ENCODE measurements at regions not wholly inside any gene's neighbourhood (a gene's known extent, or its start where the extent isn't known, plus 50 kb on each side); places are given as distances from the start of the nearest gene placed in this dataset.

- DNase-seq (ENCODE audit: low read depth, low spot score) = no peak
- in situ Hi-C loops (cut with HindIII; ENCODE audit: low pct_unique_long_range_greater_than_20kb, low sequenced_read_pairs) = no loop called here
These were observed 481.1 kb upstream of the NEGR1 start for GRCh38 chr1:72763481-72763880.

DNA sequence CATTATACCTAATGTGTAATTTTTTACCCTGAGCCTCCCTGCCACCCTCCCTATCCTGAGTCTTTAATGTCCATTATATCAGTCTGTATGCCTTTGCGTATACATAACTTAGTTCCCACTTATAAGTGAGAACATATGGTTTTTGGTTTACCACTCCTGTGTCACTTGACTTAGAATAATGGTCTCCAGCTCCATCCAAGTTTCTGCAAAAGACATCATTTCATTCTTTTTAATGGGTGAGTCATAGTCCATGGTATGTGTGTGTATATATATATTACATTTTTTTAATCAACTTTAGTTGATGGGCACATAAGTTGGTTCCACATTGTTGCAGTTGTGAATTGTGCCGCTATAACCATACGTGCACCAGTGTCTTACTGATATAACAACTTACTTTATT is 477.1 kb upstream of the NEGR1 start:
- in situ Hi-C loops (cut with HindIII; ENCODE audit: low pct_unique_long_range_greater_than_20kb, low sequenced_read_pairs) = no loop called here
- no peak for DNase-seq (ENCODE audit: low read depth, low spot score)

DNA sequence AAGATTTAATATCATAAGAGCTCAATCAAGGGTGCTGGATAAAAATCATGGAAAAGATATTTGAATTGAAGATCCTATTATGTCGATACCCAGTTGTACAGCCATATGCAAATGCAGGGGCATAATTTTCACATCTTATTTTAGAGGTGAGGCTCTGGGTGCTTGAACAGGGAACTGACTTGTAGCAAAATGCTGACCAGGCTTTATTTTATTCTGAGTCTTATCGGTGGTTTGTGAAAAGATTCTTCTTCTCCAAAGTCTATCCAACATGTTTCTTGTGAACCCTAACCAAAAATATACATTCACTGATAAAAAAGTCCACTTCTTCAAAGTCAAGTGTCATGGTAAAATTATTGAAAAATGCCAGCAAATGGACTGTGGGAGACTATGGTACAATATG is 475.5 kb upstream of the NEGR1 start:
- in situ Hi-C loops (cut with HindIII; ENCODE audit: low pct_unique_long_range_greater_than_20kb, low sequenced_read_pairs) = no loop called here
- no peak for DNase-seq (ENCODE audit: low read depth, low spot score)

DNA sequence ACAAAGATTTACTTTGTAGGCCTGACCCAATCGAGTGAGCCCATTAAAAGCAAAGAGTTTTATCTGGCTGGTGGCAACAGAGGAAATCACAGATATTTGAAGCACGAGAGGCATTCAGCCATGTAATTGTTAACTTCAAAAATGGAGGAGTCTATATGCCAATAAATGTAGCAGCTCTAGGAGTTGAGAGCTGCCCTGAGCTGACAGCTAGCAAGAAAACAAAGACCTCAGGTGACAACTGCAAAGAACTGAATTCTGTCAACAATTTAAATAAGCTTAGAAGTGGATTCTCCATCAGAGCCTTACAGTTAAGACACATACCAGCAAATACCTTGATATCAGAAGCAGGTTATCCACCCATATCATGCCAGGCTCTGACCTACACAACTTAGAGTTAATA is 463.1 kb upstream of the NEGR1 start:
- no peak for DNase-seq (ENCODE audit: low read depth, low spot score)
- in situ Hi-C loops (cut with HindIII; ENCODE audit: low pct_unique_long_range_greater_than_20kb, low sequenced_read_pairs) = no loop called here

DNA sequence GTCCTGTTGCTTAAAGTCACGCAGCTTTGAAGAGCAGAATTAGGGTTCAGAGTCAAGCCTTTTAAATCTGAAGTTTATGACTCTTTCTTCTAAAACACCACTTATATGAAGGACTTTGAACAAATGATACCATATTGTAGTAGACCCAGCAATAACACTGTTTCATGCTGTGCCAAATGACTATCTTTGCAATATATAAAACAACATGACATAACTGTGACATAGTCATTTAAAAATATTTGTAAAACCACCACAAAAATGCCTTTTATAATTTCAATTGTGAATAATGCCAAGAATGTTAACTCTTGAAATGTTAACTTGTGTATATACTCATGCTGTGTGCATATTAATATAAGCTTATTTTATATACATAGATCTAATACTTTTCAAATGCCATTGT is 452.1 kb upstream of the NEGR1 start:
- no peak for DNase-seq (ENCODE audit: low read depth, low spot score)
- in situ Hi-C loops (cut with HindIII; ENCODE audit: low pct_unique_long_range_greater_than_20kb, low sequenced_read_pairs) = no loop called here

DNA sequence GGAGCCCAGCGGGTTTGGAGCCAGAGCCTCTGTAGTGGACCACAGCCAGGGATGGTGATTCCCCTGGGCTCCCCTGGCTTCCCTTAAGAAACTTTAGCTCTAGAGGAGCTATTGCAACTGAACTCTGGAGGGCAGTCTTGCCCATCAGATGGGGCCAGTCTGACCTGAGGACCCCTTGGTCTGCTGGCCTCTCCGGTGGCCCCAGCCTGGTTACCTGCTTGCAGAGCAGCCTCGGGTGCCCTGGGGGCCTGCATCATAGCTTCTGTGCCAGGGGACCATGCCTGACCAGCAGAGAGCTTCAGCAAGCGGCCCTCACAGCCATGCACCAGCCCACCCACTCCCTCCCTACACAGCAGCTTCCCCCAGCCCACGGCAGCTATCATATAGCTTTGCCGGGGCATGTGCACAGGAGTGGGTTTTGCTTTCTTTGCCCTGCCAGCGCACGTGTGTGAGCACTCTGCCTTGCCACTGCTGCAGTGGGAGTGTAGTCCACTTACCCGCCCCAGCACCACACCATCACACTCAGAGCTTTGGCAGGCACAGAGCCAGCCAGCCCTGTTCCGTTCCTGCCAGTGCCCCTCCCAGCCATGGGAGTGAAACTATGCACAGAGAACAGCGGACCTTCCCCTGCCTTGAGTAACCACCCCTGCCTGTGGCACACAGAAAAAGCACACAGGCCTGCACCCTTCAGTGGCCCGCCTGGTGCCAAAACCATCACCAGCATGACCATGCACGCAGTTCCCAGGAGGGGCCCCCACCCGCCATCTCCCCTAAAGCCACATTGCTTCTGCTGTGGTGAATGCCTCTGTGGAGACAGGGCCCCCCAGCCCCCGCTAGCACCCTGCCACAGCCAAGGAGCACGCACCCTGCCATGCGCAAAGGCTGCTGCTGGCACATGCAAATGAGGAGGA is 442.9 kb upstream of the NEGR1 start:
- in situ Hi-C loops (cut with HindIII; ENCODE audit: low pct_unique_long_range_greater_than_20kb, low sequenced_read_pairs) = no loop called here
- DNase-seq (ENCODE audit: low read depth, low spot score) = no peak

DNA sequence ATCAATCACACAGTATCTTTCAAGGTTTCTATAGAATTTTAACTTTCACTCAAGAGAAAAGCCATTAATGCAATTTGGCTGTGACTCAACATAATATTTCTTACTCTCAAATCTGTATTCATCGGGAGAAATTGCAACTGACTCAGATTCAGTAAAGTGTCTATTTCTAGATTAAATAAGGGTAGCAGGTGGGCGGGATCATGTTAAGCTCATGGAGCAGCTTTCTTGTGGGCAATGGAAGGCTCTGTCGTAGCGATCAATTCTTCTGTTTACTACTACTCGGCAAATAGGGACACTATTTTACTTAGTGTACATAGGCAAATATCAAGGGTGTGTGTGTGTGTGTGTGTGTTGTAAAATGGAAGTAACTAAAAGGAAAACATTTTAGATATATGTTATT is 423.6 kb upstream of the NEGR1 start:
- no peak for DNase-seq (ENCODE audit: low read depth, low spot score)
- in situ Hi-C loops (cut with HindIII; ENCODE audit: low pct_unique_long_range_greater_than_20kb, low sequenced_read_pairs) = no loop called here

- in situ Hi-C loops (cut with HindIII; ENCODE audit: low pct_unique_long_range_greater_than_20kb, low sequenced_read_pairs) = no loop called here
- no peak for DNase-seq (ENCODE audit: low read depth, low spot score)
These were observed 422.6 kb upstream of the NEGR1 start for GRCh38 chr1:72704841-72705477.

GRCh38 chr1:72697410-72697809 is 415.1 kb upstream of the NEGR1 start:
- no peak for DNase-seq (ENCODE audit: low read depth, low spot score)
- in situ Hi-C loops (cut with HindIII; ENCODE audit: low pct_unique_long_range_greater_than_20kb, low sequenced_read_pairs) = no loop called here

GRCh38 chr1:72693899-72694298 is 411.6 kb upstream of the NEGR1 start:
- in situ Hi-C loops (cut with HindIII; ENCODE audit: low pct_unique_long_range_greater_than_20kb, low sequenced_read_pairs) = no loop called here
- no peak for DNase-seq (ENCODE audit: low read depth, low spot score)

DNA sequence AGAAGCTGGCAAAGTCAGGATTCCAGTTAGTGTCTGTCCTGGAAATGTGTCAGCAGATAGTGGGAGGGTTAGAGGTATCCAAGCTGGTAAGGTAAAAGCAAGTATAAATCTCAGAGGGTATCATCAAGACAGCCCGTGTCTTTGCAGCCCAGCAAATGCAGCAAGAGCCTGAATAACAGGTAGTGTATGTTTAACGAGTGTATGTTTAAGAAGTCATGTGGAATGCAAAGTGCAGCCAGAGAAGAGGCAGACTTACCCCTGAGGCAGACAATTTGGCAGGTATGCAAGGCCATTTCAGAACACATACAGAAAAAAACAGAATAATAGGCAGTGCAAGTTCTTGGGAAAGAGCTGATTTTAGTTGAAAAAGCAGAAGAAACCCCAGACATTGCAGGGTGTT is 411.0 kb upstream of the NEGR1 start:
- in situ Hi-C loops (cut with HindIII; ENCODE audit: low pct_unique_long_range_greater_than_20kb, low sequenced_read_pairs) = no loop called here
- no peak for DNase-seq (ENCODE audit: low read depth, low spot score)

DNA sequence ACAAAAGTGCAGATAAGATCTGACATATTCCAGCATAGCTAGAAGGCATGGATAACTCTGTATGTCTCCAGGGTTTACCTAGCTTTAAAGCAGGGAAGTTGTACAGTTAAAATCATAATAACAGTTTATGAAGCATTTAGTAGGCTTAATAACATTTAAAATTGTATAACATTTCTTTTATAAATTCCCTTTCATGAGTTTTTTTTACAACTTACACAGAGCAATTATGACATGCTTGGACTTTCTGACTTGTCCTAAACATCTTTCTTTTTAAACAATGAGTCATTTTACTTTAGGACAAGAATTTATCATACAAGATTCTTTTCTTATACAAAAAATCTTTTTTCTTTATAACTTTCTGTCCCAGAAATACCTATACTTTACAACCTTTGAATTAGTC is 408.5 kb upstream of the NEGR1 start:
- in situ Hi-C loops (cut with HindIII; ENCODE audit: low pct_unique_long_range_greater_than_20kb, low sequenced_read_pairs) = no loop called here

GRCh38 chr1:72678683-72679082 is 396.3 kb upstream of the NEGR1 start:
- in situ Hi-C loops (cut with HindIII; ENCODE audit: low pct_unique_long_range_greater_than_20kb, low sequenced_read_pairs) = no loop called here
- no peak for DNase-seq (ENCODE audit: low read depth, low spot score)

More for the DNA sequence above, 408.5 kb upstream of the NEGR1 start:
- DNase-seq (ENCODE audit: low read depth, low spot score) = no peak

DNA sequence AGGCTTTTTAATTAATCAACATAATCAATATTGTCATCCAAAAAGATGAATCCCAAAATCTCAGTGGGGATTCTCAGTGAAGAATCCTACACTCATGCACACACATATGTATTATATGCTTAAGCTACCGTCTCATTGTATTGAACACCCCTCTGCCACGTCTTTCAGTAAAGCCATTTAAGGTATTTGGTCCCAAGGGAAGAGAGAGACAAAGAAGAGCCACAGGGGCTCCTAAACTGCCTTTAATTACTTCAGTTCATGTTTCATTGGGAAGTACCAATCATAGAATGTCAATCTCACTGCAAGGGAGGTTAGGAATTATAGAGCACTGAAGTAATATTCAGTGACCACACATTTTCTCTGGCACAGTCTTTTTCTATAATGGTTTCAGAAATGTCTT is 388.6 kb upstream of the NEGR1 start:
- in situ Hi-C loops (cut with HindIII; ENCODE audit: low pct_unique_long_range_greater_than_20kb, low sequenced_read_pairs) = no loop called here
- DNase-seq (ENCODE audit: low read depth, low spot score) = no peak

GRCh38 chr1:72662918-72663317 is 380.6 kb upstream of the NEGR1 start:
- DNase-seq (ENCODE audit: low read depth, low spot score) = no peak
- in situ Hi-C loops (cut with HindIII; ENCODE audit: low pct_unique_long_range_greater_than_20kb, low sequenced_read_pairs) = no loop called here

DNA sequence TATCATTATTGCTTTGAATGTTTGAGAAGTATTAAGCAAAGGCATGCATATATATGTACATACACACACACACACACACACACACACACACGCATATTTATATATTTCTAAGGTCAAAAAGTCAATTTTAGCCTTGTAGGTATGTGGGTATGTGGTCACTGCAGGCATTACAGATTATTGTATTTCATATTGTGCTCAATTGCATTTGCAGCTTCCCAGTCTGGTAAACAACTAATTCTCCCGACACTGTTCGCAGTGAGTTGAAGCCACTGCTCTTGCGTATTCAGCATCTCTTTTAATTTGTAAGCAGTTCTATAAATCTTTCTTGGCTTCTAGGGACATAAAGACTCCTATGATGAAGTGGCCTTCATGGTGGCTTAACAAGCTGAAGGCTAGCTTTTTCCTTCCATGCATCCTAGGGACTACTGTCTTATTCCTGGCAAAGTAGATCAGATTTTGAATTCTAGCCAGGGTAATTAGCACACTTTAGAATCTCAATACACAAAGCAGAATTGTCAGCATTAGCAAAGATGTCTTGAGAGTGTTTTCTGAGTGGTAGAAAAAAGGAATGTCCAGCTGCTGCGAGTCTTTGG is 368.6 kb upstream of the NEGR1 start:
- in situ Hi-C loops (cut with HindIII; ENCODE audit: low pct_unique_long_range_greater_than_20kb, low sequenced_read_pairs) = no loop called here
- DNase-seq (ENCODE audit: low read depth, low spot score) = no peak

DNA sequence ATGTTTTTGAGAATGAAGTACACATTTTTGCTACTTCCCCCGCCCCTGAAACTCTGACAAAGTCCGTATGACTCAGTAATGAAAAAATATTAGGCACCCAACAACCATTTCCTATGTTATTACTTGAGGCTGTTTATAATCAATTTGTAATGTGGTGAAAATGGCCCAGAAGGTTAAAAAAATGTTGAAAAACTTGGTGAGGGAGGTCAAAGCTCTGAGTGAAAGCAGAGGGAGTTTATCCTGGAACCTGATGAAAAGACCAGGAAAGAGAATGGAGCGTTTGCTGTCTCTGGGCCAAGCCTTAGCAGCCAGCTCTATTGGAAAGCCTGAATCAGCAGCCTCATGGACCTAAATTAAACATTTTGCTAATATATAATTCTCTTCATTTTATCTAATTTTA is 367.7 kb upstream of the NEGR1 start:
- DNase-seq (ENCODE audit: low read depth, low spot score) = no peak
- in situ Hi-C loops (cut with HindIII; ENCODE audit: low pct_unique_long_range_greater_than_20kb, low sequenced_read_pairs) = no loop called here

- in situ Hi-C loops (cut with HindIII; ENCODE audit: low pct_unique_long_range_greater_than_20kb, low sequenced_read_pairs) = no loop called here
- DNase-seq (ENCODE audit: low read depth, low spot score) = no peak
These were observed 367.0 kb upstream of the NEGR1 start for GRCh38 chr1:72649211-72649888.
